CD4-positive, alpha-beta T cell treated with Interleukin-2 at 100 ng/mL for 4 hours (primary cell): ENCODE measurements at regions not wholly inside any gene's neighbourhood (a gene's known extent, or its start where the extent isn't known, plus 50 kb on each side); places are given as distances from the start of the nearest gene placed in this dataset.

Source experiments
- DNase-seq: peaks from one replicate; pipeline ENCODE4 v3.0.0-alpha.2; 2020; ENCODE audit warnings: low spot score

DNA sequence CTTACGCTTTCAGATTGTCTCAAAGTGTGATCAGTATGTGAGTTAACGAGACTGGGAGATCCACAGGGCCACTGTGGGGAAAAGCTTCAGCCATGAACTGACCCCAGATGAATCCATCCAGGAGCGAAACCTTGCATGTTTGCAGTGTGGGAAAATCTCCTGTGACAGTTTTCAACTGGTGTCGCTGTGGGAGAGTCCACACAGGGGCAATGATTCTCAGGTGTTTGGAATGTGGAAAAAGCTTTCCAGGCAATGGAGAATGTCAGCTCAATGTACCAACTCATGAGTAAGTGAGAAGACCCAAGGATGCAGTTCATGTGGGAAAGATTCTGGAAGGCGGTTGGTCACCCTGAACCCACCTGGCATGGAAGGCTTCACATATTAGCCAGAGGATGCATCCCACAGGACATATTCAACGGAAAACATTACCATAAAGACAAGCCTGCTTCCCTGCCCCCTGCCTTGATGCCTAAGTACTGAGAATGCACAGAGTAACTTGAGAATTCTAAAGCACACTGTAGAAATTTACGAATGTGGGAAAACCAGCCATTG is 204.1 kb upstream of the BMPER start:
- DNase-seq: no peak

DNA sequence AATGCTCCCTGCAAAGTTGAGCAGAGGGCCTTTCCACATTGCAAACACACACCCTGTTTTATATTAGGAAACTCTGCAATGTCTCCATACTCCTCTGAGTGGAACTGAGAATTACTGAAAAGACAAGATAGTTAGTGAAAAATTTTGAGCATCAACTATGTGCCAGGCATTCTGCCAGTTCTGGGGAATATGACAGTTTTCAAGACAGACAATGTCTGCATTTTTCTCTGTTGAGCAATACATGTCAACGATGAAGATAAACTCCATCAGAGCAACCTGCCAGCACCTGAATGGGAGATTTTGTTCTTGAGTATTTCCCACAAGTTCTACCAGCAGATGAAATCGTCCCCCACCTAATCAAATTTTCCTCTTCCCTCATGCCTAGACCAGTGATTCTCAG is 203.4 kb upstream of the BMPER start:
- no peak for DNase-seq

DNA sequence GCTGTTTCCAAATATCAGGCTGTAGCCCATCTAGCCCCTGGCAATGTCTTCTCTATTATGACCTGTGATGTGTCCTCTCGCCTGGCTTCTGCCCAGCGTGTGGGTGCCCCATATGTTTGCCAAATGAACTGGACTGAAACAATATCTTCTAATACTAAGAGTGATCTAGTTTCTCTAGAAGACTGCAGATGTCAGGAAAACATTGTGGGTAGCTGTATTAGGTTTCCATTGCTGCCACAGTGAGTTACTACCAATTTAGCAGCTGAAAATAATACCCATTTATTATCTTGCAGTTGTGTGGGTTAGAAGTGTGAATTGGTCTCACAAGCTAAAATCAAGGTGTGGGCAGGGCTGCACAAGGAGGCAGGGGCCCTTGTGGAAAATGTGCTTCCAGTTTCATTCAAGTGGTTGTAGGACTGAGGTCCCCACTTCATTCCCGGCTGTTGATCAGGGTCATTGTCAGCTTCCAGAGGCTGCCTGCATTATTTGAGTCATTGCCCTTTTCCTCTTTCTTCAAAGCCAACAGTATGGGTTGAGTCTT is 202.8 kb upstream of the BMPER start:
- DNase-seq: no peak

DNA sequence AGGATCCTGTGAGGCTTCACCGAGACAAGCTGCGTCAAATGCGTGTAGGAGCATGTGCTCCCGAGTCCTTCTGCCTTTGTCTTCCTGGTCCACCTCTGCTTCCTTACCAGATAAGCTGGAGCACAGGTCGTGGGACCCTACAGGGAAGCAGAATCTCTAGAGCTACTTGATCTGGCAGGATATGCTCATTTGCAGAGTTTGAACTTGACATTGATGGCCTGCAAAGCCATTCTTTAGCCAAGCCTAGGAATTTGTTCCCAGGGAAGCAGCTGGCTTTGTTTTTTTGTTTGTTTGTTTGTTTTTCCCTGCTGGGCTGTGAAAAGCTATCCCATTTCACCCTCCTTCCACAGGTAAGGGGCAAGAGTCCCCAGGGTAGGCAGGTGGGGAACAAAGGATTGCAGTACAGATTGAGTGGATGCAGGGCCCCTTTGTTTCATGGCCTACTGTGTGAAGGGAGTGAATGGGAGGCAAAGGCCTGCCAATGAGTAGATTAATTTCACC is 200.0 kb upstream of the BMPER start:
- DNase-seq: no peak

DNA sequence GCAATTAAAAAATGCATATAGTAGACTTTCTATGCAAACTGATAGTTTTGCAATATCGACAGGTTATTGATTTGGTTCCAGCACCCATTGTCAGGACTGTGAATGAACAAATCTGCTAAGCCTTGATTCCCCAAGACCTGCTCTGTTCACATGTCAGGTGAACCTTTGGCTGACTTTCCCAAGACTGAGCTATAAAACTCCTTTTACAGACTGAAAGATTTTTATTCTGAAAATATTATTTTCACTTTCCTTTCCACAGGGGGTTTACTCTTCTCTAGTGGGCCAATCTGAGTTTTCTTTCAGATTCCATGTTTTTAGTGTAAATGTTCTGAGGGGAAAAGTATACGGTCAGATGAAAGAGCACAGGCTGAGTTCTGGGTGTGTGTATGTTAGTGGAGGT is 199.2 kb upstream of the BMPER start:
- no peak for DNase-seq

DNA sequence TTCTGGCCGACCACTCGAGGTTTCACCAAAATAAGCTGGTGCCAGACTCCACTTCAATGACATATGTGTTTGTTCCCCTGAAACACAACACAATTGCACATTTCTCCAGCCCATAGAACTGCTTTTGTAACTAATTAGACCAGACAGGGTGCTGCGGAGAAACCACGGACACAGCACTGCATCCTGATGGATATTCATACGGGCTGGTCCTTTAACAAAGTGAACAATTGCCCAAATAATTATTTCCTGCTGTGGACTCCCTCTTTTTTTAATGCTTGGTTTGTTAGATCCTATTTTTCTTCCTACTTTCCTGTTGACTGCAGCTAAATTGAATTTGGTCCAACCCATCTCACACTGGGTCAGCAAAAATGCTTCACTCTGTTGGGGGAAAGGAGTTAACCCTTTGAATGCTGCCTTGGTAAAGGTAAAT is 198.6 kb upstream of the BMPER start:
- DNase-seq: no peak

DNA sequence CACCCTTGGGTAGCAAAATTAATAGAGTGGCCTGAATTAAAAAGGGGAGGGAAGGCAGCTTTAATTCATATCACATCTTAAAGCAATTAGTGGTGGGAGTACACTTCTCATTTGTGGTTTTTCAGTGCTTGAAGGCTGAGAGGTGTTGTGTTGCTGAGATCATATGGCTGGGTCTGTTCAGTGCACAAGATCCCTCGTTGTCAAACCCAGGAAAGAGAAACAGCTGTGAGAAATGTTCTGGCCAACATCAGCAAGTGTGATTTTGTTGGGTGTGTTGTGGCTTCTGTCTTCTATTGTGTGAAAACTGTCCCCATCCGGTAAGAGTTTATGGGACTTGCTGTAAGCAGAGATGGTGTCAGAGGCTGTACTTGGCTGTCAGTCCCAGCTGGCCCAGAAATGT is 197.9 kb upstream of the BMPER start:
- peak; percentile 30 for DNase-seq

DNA sequence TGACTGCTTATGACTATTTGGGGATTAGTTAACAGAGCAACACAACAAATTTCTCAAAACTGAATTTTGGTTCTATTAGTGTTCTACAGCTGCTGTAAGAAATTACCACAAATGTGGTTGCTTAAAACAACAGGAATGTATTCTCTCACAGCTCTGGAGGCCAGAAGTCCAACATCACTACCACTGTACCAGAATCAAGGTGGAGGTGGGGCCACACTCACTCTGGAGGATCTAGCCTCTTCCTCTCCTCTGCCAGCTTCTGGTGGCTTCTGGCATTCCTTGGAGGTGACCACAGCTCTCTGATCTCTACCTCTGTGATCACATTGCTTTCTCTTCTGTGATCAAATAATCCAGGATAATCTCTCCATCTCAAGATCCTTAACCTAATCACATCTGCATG is 194.7 kb upstream of the BMPER start:
- no peak for DNase-seq

DNA sequence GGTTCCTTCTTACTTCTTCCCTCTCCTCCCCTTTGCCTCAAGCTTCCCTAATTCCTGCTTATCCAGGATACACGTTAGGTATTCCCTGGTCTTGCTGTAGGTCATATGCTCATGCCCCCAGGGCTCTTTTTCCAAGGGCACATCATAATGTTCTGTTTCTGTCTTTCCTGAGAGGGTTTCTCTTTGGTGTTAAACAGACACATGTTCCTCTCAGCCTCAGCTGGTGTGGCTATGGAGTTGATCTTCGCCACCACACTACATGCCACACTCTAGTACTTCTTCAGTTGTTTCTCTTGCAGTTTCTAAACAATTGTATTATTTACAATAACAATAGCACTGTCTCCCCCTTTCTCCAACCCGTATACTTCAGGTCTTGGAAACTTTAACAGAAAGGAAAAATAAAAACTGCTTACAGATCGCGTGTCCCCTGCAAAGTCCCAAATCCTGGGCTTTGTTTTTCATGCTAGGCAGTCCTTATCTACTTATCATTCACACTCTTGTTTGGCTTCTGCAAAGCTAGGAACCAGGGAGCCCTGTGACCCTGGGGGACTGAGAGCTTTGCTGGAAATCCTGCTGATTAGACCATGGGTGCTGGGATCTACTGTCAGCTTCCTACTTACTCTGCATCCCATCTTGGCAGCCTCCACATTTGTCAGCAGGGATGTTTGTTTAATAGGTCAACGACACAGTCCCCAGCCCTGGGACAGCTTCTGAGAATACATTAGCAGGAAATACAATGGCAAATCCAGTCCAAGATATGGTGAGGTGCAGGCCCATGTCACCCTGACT is 193.9 kb upstream of the BMPER start:
- DNase-seq: no peak

DNA sequence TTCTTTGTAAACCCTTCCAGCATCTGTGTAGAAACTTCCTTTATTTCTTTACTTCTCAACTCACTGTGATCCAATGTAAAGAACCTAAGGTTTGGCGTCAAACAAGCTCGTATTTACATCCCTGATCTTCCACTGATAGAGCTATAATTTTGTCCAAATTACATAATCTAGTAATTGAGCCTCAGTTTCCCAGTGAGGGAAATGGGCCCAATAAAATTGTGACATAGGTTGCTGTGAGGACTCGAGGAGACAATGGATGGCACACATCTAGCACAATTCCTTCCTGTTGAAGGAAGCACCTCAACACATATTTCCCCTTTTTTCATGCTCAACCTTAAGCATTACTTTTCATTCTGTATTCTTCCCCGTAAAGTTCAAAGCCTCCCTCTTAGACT is 193.3 kb upstream of the BMPER start:
- no peak for DNase-seq

DNA sequence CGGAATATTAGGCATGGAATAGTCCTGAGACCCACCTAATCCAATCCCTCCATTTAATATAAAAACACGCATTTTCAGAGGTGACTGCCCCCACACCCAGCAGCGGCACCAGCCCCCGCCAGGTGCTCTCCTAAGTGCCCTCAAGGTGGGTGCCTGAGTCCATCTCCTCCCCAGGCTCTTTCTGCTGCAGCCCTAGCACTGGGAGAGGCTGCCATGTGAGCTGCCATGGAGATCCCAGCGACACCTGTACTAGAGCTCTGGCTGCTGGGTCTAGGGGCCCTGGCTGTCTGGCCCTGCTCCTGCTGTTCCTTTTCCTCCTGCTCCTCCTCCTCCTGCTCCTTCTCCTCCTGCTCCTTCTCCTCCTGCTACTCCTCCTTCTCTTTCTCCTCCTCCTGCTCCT is 191.1 kb upstream of the BMPER start:
- no peak for DNase-seq

DNA sequence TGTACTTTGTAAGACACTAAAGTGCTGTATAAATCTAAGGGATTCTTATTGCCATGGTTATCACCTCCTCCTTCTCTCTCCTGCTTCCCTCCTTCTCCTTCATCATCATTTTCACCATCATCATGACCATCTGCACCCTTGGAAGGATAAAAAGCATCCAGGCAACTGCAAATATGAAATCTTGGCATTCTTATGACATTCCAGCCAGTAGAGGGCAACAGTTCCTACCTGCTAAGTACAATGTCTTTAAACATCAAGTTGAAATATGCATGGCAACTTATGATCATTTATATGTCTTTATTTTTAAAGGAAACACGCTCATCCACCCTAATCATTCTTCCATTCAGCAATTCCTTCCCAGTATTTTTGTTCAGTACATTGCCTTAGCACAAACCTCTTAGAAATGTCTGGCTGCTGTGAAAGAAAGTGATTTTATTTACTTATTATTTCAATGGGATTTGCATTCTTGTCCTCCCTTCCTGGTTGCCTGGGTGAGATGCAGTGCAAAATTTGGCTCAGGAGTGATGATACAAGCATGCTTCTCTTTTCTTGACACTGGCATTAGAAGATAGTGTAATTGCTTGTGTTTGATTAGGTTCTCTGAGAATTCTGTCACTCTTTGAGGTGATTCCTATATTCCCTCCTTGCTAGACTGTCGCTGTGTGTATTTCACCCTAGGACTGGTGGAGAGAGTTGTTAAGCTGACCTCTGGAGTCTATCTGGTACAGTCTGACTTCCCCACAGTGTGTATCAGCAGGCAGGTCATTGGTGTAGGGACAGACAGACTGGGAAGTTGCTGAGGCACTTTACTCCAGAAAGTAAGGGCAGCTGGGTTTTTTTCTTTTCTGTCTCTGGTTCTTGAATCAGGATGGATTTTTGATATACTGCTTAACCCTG is 188.5 kb upstream of the BMPER start:
- DNase-seq: no peak

DNA sequence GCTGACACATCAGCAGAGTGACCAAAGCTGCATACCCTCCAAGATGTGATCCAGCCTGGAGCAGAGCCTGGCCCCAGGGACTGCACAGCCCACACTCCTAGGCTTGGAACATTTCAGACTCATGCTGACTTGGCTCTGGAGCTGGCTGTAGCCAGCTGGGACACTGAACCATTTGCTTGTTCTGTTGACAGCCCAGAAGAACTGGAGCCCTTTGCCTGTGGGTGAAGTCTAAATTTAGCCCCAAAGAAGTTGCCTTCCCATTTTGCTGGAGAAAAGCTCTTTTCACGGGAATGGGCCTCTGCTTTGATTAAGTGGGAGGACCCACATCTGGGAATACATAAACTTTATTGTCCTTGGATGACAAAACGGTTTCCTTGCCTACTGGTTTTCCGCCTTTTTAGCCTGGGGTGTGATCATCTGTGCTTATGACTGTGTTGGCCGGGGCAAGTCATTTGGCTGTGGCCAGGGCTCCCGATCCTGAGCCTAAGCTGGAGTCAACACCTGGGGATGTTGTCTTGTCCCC is 186.2 kb upstream of the BMPER start:
- no peak for DNase-seq

DNA sequence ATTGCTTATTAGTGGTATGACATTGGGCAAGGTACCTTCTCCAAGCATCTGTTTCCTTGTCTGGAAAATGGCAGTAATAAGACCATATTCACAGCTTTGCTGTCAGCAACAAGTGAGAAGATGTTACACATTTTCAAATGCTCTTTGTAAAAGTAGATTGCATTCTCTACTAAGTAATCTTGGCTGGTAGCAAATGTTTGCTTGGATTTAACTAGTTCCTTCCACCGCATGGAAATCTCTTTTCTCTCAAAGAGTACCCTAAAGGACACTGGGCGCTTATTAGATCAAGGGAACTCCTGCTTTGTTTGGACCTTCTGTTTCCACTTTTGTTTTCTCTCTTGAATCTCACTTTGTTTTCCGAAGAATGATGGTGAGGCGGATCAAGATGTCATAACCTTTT is 185.2 kb upstream of the BMPER start:
- no peak for DNase-seq

DNA sequence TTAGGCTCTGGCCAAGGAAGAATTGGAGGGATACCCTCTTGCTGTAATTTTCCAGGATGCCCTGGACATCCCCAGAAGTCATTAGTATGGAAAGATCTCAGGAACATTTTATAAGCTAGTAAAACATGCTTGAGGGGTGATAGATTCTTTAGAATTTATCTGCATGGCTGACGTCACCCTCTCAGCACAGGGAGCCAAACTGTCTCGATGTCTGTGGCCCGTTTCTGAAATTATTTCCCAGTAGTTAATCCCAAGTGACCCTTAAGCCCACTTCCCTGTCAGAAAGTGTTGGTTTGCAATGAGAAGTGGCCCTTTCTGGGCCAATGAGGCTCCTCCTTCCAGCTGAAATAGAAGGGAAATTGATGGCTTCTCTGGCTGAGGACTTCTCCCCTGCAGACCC is 184.5 kb upstream of the BMPER start:
- no peak for DNase-seq

DNA sequence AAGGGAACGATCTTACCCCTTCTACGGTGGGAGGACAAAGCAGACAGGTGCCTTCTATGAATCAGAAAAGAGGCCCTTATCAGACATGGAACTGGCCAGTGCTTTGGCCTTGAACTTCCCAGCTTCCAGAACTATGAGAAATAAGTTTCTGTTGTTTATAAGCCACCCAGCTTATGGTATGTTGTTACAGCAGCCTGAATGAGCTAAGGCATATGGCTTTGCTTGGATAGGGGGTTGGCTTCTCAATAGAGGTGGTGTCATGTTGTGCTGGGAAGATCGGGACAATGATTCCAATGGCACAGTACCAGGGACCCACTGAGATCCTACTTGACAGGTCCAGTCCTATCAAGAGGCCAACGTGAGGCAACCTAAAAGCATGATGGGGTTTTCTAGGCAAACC is 183.4 kb upstream of the BMPER start:
- DNase-seq: no peak

DNA sequence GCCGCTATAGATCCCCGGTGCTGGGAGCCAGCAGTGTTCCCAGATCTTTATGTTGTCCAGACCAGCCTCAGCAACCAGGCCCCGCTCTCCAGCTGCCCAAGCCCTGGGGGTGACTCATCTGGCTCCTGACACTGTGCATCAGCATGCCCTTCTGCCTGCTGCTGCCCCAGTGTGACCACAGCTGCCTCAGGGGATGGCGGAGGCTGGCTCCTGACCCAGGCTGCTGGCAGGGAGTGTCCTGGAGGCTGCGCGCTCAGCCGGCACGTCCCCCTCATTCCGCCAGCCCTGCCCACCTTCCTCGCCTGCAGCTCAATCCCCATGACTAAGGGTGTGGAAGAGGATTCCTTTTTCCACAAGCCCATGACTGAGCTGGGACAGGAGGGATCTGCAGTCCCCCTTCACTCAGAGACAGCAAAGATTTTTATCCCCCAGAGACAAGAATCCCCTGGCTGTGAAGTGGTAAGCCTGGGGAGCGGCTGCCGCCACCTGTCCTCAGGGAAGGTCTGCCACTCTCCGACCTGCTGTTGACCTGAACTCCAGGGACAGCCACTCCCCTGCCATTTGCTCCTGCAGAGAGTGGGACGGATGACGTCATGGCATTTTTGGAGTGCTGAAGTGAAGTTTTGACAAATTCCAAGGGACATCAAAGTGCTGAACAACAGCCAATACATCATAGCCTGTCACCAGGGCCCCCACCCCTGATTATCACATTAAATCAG is 182.8 kb upstream of the BMPER start:
- DNase-seq: no peak

DNA sequence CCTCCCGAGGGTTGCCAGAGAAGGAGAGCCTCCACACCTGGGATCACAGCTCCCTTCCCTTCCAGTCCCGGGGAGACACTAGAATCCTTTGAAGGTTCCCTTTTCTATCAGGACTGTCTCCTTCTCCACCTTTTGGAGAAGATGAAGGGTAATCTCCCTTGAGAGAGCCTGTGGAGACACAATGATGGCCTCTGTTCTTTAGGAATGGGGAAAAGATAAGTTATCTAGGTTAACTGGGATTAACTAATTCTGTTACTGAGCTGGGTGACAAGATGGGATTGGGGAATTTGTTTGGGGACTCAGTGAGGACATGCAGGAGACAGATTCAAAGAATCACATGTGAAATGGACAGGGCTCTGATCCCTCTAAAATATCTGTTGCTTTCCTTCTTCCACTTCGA is 181.1 kb upstream of the BMPER start:
- DNase-seq: no peak

DNA sequence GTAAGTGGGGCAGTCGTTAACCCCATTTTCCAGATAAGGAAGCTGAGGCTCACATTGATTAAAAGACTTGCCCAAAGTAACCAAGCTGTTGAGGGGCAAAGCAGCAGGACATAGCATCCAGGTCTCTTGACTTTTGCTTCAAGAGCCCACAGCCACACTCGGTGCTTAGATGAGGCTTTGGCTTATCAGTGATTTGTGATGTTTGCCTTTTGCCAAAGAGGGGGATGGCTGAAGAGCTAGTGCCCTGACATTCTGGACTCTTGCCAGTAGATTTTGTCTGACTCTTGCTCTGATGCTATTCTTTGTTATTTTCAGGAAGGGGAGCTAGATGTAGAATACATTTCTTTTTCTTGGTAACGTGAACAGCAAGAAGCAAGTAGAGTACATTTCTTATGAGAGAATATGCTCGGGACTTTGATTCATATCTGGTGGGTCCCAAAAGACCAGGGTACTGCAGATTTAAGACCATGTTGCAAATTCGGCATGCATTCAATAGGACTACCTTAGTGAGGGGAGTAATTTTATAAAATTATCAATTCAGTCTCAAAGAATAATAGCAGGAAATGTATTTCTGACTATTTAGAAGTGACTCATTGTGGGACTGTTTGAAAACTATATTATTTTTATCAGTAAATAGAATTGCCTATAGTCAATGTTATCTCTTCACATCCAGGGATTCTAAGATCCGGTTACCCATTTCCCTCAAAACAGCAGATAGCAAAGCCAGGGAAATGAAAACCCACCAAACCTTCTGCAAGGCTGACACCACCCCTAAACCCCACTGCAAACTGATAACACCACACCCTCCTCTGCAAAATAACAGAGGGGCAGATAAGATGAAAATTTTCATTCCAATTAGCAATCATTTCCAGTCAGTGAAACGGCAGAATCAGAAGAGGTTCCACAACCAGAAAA is 180.0 kb upstream of the BMPER start:
- DNase-seq: no peak

DNA sequence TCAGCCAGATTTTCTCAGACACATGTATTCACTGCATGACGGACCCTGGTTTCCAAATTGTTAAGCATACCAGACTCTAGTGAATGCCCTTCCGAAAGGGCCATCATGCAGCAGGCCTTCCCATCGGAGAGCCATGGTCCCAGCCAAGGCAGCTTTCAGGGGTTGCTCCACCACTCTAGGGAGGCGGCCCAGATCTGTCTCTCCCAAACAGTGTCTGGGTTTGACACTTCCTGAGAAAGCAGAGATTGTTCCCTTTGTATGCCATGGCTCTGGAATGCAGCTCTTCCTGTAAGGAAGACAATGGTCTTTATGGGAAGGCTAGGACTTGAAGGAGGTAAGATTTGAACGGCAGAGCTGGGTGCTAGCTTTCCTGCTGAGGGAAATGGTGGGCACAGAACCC is 178.8 kb upstream of the BMPER start:
- DNase-seq: no peak

DNA sequence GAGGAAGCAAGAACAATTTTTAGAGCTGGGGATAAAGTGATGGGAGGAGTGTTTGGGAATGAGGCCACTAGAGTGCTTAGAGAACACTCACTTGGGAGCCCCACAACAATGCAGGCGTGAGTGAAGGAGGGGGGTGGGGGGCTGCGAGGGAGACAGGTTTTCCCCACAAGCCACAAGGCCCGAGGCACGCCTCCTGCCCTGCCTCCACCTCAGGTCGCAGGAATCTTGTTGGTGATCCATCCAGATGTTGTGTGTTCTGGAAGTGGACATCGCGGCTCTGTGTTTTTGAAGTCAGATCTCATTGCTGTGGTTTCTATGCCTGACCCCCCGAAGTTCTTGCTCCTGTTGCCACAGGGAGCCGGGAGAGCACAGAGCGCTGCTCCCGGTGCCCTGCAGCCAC is 178.0 kb upstream of the BMPER start:
- no peak for DNase-seq
